ENCODE measurements at regions not wholly inside any gene's neighbourhood (a gene's known extent, or its start where the extent isn't known, plus 50 kb on each side); places are given as distances from the start of the nearest gene placed in this dataset.

- CTCF ChIA-PET: interaction anchor here (2.0 kb wide), 1 partner anchor 13 kb away, joined by 13 read pairs; no protein-coding TSS in a partner anchor
Observed at GRCh38 chr5:118778941-118779340, 209.4 kb downstream of the DTWD2 start.

DNA sequence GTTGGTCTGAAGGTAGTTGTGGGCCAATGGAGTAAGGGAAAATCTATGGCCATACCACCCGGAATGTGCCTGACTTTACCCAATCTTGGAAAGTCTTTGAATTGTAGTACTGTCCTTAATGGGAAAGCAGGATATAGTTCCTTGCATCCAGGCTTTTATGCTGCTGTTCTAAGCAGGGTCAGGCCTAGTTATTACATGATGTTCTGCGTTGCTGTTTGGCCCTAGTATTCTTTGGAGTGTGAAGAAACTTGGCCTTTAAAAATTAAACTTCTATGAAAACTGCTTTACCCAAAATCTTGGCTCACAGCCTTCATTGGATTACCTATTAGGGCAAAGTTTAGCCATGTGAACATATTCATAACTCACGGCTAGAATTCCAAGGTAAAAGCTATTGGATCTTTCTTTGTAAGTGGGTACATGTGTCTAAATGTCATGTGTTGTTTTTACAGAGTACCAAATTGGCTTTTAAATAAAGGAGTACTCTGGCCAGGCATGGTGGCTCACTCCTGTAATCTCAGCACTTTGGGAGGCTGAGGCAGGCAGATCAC is 211.1 kb downstream of the DTWD2 start:
- ChIA-PET CTCF (interaction anchor here (1.2 kb wide), 1 partner anchor 15 kb away, joined by 3 read pairs; no protein-coding TSS in a partner anchor), POLR2A (no interaction called here)
- H3K27ac ChIP-seq: no peak overlapping the region
- no peak overlapping the region for H3K4me3 ChIP-seq
- H3K4me1 ChIP-seq: no peaks in the 10 kb centered on the region
- no peaks in the 10 kb centered on the region for H3K9me3 ChIP-seq
- FAIRE-seq (no peak), DNase-seq (ENCODE audit: low read depth in 1 of 2, low spot score in 1 of 2) (no peak), ATAC-seq (no peak)
- H3K4me2 ChIP-seq: no peak overlapping the region
- 8% methylated on average over 3 of the region's 3 CpGs for WGBS (ENCODE audit: missing lambda C conversion rate)
- TF ChIP-seq NFE2L2 (conservative IDR thresholded peaks at IDR 0.05; ENCODE audit: low read length) (no peak), ZFP36 (IDR thresholded peaks at IDR 0.05; ENCODE audit: borderline replicate concordance, partially characterized antibody) (no peak), EP300 (IDR thresholded peaks at IDR 0.05) (no peak), KDM5A (IDR thresholded peaks at IDR 0.05) (no peak), FOSL2 (IDR thresholded peaks at IDR 0.05) (no peak), FOSL2 (CRISPR knock-in tag; IDR thresholded peaks at IDR 0.05) (no peak), MYC (IDR thresholded peaks at IDR 0.05; ENCODE audit: borderline replicate concordance, low read length) (no peak), SREBF2 (IDR thresholded peaks at IDR 0.05) (no peak), RNF2 (IDR thresholded peaks at IDR 0.05; ENCODE audit: borderline replicate concordance, low read depth) (no peak), CHD2 (IDR thresholded peaks at IDR 0.05; ENCODE audit: low read length, partially characterized antibody) (no peak), HDAC2 (IDR thresholded peaks at IDR 0.05) (no peak)
- TF ChIP-seq, protein P1, sequence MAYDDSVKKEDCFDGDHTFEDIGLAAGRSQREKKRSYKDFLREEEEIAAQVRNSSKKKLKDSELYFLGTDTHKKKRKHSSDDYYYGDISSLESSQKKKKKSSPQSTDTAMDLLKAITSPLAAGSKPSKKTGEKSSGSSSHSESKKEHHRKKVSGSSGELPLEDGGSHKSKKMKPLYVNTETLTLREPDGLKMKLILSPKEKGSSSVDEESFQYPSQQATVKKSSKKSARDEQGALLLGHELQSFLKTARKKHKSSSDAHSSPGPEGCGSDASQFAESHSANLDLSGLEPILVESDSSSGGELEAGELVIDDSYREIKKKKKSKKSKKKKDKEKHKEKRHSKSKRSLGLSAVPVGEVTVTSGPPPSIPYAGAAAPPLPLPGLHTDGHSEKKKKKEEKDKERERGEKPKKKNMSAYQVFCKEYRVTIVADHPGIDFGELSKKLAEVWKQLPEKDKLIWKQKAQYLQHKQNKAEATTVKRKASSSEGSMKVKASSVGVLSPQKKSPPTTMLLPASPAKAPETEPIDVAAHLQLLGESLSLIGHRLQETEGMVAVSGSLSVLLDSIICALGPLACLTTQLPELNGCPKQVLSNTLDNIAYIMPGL (CRISPR knock-in tag; IDR thresholded peaks at IDR 0.05; ENCODE audit: borderline replicate concordance): no peak

More at GRCh38 chr5:118778941-118779340, 209.4 kb downstream of the DTWD2 start:
- DNase-seq (ENCODE audit: low read depth in 1 of 2, low spot score in 1 of 2) (no peak), ATAC-seq (no peak), FAIRE-seq (no peak)
- WGBS (ENCODE audit: missing lambda C conversion rate): 32% methylated on average over 4 of the region's 4 CpGs
- Histone ChIP-seq H3K4me2 (no peak overlapping the region), H3K27ac (no peak overlapping the region), H3K4me1 (no peaks in the 10 kb centered on the region), H3K9me3 (no peaks in the 10 kb centered on the region), H3K4me3 (no peak overlapping the region)
- no peak for TF ChIP-seq JUNB (IDR thresholded peaks at IDR 0.05)
- TF ChIP-seq FOSL2 (IDR thresholded peaks at IDR 0.05): no peak
- TF ChIP-seq FOSL2 (CRISPR knock-in tag; IDR thresholded peaks at IDR 0.05): no peak
- TF ChIP-seq, protein P2, sequence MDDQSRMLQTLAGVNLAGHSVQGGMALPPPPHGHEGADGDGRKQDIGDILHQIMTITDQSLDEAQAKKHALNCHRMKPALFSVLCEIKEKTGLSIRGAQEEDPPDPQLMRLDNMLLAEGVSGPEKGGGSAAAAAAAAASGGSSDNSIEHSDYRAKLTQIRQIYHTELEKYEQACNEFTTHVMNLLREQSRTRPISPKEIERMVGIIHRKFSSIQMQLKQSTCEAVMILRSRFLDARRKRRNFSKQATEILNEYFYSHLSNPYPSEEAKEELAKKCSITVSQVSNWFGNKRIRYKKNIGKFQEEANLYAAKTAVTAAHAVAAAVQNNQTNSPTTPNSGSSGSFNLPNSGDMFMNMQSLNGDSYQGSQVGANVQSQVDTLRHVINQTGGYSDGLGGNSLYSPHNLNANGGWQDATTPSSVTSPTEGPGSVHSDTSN (IDR thresholded peaks at IDR 0.05): no peak
- no peak for TF ChIP-seq ELK1 (IDR thresholded peaks at IDR 0.05; ENCODE audit: low read depth, low read length)
- TF ChIP-seq SMC3 (IDR thresholded peaks at IDR 0.05): no peak
- no peak for TF ChIP-seq NR3C1 (IDR thresholded peaks at IDR 0.05)
- TF ChIP-seq KDM5A (IDR thresholded peaks at IDR 0.05): no peak
- no peak for TF ChIP-seq BCL3 (IDR thresholded peaks at IDR 0.05)
- TF ChIP-seq, protein P3, sequence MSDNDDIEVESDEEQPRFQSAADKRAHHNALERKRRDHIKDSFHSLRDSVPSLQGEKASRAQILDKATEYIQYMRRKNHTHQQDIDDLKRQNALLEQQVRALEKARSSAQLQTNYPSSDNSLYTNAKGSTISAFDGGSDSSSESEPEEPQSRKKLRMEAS (IDR thresholded peaks at IDR 0.05): no peak
- no peak for TF ChIP-seq TP53 (CRISPR knock-in tag; IDR thresholded peaks at IDR 0.05)
- no peak for TF ChIP-seq RNF2 (IDR thresholded peaks at IDR 0.05; ENCODE audit: borderline replicate concordance, low read depth)
- no peak for TF ChIP-seq CTCF (IDR thresholded peaks at IDR 0.05)
- TF ChIP-seq RFX5 (IDR thresholded peaks at IDR 0.05): no peak
- no peak for TF ChIP-seq ZNF302 (CRISPR knock-in tag; IDR thresholded peaks at IDR 0.05)
- TF ChIP-seq HOXA7 (CRISPR knock-in tag; IDR thresholded peaks at IDR 0.05): no peak
- TF ChIP-seq JUN (IDR thresholded peaks at IDR 0.05): no peak
- TF ChIP-seq RAD21 (conservative IDR thresholded peaks at IDR 0.05 in 1 of 2, IDR thresholded peaks at IDR 0.05 in 1 of 2): no peak
- TF ChIP-seq CEBPB (IDR thresholded peaks at IDR 0.05): no peak
- no peak for TF ChIP-seq ZC3H11A (IDR thresholded peaks at IDR 0.05)
- TF ChIP-seq, protein P4, sequence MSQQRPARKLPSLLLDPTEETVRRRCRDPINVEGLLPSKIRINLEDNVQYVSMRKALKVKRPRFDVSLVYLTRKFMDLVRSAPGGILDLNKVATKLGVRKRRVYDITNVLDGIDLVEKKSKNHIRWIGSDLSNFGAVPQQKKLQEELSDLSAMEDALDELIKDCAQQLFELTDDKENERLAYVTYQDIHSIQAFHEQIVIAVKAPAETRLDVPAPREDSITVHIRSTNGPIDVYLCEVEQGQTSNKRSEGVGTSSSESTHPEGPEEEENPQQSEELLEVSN (IDR thresholded peaks at IDR 0.05; ENCODE audit: borderline replicate concordance, low read depth): no peak
- POLR2A ChIA-PET: no interaction called here
